ENCODE measurements at regions not wholly inside any gene's neighbourhood (a gene's known extent, or its start where the extent isn't known, plus 50 kb on each side); places are given as distances from the start of the nearest gene placed in this dataset.
"Not testable (repeated sequence)": the region's sequence is repeated elsewhere in the genome, so short reads cannot be mapped to it uniquely, and the experiment has no call there.

DNA sequence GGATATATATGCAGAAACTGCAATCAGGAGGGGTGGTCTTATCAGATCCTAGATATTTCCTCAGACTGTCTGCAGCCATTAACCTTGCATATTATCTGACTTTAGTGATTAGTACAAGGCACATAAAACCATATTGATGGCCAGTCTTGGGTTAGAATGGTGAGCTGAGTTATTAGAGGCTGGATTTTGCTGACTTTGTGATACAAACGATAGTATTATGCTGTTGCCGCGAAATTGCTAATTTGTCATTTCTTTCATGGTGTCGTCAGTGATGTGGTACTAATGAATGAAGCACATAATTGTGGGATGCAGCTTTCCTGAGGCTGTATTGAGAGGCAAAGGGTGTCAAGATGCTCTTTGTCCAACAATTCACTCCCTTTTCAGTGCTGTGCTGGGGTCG, 172.5 kb downstream of the TEX29 start:
- DNase-seq (ENCODE audit: low read depth in 2 of 3, low spot score in 1 of 3): no peak

GRCh38 chr13:111493468-111493867, 173.0 kb downstream of the TEX29 start:
- DNase-seq (ENCODE audit: low read depth in 2 of 3, low spot score in 1 of 3): no peak

GRCh38 chr13:111494641-111495040, 174.2 kb downstream of the TEX29 start:
- no peak for DNase-seq (ENCODE audit: low read depth in 2 of 3, low spot score in 1 of 3)

DNA sequence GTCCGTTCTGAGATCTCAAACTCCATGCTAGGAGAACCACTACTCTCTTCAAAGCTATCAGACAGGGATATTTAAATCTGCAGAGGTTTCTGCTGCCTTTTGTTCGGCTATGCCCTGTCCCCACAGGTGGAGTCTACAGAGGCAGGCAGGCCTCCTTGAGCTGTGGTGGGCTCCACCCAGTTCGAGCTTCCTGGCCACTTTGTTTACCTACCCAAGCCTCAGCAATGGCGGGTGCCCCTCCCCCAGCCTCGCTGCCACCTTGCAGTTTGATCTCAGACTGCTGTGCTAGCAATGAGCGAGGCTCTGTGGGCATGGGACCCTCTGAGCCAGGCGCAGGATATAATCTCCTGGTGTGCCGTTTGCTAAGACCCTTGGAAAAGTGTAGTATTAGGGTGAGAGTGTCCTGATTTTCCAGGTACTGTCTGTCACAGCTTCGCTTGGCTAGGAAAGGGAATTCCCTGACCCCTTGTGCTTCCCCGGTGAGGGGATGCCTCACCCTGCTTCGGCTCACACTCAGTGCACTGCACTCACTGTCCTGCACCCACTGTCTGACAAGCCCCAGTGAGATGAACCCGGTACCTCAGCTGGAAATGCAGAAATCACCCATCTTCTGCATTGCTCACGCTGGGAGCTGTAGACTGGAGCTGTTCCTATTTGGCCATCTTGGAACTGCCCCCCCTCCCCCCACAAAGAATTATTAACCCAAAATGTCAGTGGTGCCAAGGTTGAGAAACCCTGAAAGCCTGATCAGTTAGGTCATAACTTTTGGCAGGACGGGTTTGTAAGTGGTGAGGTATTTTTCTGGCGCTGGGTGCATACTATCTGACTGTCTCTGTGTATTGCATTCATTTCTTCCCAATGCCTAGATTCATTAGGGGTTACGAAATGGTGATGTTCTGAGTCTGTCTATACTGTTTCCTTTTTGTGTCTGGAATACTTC, 181.4 kb downstream of the TEX29 start:
- not testable (repeated sequence) for DNase-seq (ENCODE audit: low read depth in 2 of 3, low spot score in 1 of 3)

GRCh38 chr13:111502957-111503356, 182.5 kb downstream of the TEX29 start:
- no peak for DNase-seq (ENCODE audit: low read depth in 2 of 3, low spot score in 1 of 3)

DNA sequence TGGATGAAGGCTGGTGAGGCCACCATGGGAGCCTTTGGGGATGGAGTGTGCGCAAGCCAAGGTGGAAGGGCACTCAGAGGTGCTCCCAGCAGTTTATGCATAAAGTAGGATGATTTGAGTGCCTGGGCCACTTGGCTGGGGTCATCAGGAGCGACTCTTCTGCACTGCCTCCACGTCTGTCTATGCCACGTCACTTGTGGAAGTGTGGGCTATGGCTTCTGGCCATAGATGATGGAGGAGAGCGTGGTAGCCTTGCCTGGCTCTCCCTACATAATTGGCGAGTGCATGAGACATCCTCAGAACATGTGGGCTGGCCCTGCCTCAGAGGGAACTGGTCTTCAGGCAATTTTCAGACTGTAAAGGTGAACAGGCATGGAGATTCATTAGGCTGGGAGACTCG, 182.9 kb downstream of the TEX29 start:
- DNase-seq (ENCODE audit: low read depth in 2 of 3, low spot score in 1 of 3): no peak

GRCh38 chr13:111503905-111504695, 183.7 kb downstream of the TEX29 start:
- DNase-seq (ENCODE audit: low read depth in 2 of 3, low spot score in 1 of 3): no peak

- DNase-seq (ENCODE audit: low read depth in 2 of 3, low spot score in 1 of 3): no peak
These were observed 184.8 kb downstream of the TEX29 start for GRCh38 chr13:111505175-111505777.

- no peak for DNase-seq (ENCODE audit: low read depth in 2 of 3, low spot score in 1 of 3)
These were observed 185.7 kb downstream of the TEX29 start for GRCh38 chr13:111506125-111506524.

DNA sequence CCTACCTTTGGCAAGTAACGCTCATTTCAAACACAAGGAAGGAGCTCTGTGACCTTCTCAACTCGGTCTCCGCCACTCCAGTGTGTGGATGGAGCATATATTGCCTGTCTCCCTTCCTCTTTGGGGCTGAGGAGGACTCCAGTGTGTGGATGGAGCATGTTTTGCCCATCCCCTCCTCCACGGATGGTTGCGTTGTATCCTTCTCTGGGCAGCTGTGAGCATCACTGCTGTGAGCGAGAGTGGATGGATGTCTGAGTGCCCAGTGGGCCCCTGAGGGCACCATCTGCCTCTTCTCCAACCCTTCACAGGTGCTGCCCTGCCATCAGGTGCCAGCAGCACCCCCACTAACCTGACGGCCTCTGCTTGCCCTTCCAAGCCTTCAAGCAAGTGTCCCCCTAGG, 186.2 kb downstream of the TEX29 start:
- no peak for DNase-seq (ENCODE audit: low read depth in 2 of 3, low spot score in 1 of 3)

- no peak for DNase-seq (ENCODE audit: low read depth in 2 of 3, low spot score in 1 of 3)
These were observed 187.9 kb downstream of the TEX29 start for GRCh38 chr13:111508164-111508870.

DNA sequence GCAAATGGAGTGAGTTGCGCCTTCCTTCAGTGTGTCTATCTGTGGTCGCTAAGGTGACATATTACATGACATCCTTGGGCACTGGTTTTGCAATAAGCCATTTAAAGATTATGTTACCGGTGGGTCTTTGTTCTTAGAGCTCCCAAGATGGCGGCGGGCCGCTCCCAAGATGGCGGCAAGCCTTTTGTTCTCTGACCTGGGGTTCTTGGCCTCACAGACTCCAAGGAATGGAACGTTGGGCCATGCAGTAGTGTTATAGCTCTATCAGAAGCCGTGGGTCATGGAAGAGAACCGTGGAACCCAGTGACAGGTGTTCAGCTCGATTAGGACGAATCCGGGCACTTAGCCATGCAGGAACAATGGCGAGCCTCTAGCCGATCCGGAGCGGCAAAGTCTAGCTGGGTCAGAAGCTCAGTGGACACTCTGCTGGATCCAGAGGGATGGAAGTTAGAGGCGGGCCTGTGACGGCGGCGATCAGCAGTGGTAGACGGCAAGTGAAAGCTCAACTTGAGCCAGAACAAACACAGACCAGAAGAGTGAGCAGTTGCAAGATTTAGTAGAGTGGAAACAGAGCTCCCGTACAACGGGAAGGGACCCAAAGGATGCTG, 188.6 kb downstream of the TEX29 start:
- DNase-seq (ENCODE audit: low read depth in 2 of 3, low spot score in 1 of 3): no peak

GRCh38 chr13:111510502-111511218, 190.2 kb downstream of the TEX29 start:
- no peak for DNase-seq (ENCODE audit: low read depth in 2 of 3, low spot score in 1 of 3)

GRCh38 chr13:111511219-111511732, 190.8 kb downstream of the TEX29 start:
- DNase-seq (ENCODE audit: low read depth in 2 of 3, low spot score in 1 of 3): no peak

- no peak for DNase-seq (ENCODE audit: low read depth in 2 of 3, low spot score in 1 of 3)
These were observed 191.5 kb downstream of the TEX29 start for GRCh38 chr13:111511805-111512504.

- DNase-seq (ENCODE audit: low read depth in 2 of 3, low spot score in 1 of 3): no peak
These were observed 192.3 kb downstream of the TEX29 start for GRCh38 chr13:111512707-111513106.

GRCh38 chr13:111513766-111514609, 193.5 kb downstream of the TEX29 start:
- no peak for DNase-seq (ENCODE audit: low read depth in 2 of 3, low spot score in 1 of 3)

- DNase-seq (ENCODE audit: low read depth in 2 of 3, low spot score in 1 of 3): no peak
These were observed 194.3 kb downstream of the TEX29 start for GRCh38 chr13:111514610-111515306.

All from stimulated activated CD4-positive, alpha-beta T cell treated with anti-CD3 and anti-CD28 coated beads, Interleukin-12 subunit alpha, Interleukin-12 subunit beta, amount 100 ng/mL, for 48 hours (primary cell).